ENCODE measurements at regions not wholly inside any gene's neighbourhood (a gene's known extent, or its start where the extent isn't known, plus 50 kb on each side); places are given as distances from the start of the nearest gene placed in this dataset.

DNA sequence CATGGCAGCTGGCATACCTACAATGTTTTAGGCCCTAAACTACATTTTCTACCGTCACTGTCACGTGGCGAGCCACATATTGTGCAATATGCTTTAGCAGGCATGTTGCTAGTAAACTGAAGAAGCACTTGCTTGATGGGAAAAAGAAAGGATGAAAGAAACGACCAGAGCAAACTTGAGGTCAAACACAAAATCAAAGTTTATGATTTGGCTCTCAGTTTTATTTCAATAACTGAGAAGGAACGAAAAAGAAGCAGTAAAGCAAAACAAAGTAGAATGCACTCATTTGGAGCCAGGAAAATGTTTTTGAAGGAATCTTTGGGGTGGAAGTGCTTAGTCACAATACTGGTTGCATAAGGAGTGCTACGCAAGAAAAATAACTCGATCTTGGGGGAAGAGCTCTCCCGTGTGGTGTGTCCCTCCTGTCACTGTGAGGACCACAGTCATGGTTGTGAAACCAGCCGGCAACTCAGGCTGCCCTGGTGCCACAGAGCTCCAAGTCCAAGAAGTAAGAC lies 349.8 kb downstream of the RBM43 start:
- Histone ChIP-seq H3K27ac (ENCODE audit: low read depth, low read length) (no peak overlapping the region), H3K36me3 (ENCODE audit: insufficient read depth, low read length) (no peaks in the 10 kb centered on the region), H3K4me3 (ENCODE audit: low read length in 2 of 2) (no peak overlapping the region), H3K9me3 (ENCODE audit: control insufficient read depth in 1 of 2, low read length in 2 of 2) (no peaks in the 10 kb centered on the region), H3K27me3 (ENCODE audit: insufficient read depth, low read length) (no peaks in the 10 kb centered on the region), H3K4me1 (ENCODE audit: insufficient read depth, low read length) (no peaks in the 10 kb centered on the region)
- DNase-seq = no peak
- Mint-ChIP-seq H3K9me3 (peaks cover 0 to 7% (median 0%) of the 10 kb centered on the region in 8 donors), H3K4me3 (no peak overlapping the region), H3K27ac (no peak overlapping the region), H3K27me3 (peaks cover 0 to 3% of the 10 kb centered on the region in 2 donors), H3K36me3 (no peaks in the 10 kb centered on the region), H3K4me1 (no peaks in the 10 kb centered on the region)
- ChIA-PET POLR2A (ENCODE audit: partially characterized antibody) (no interaction called here), CTCF (ENCODE audit: partially characterized antibody) (interaction anchor here (0.7 kb wide), 1 partner anchor 23 kb away, joined by 3 read pairs; no protein-coding TSS in a partner anchor)
- intact Hi-C loops (cut with micrococcal nuclease) = no loop called here

DNA sequence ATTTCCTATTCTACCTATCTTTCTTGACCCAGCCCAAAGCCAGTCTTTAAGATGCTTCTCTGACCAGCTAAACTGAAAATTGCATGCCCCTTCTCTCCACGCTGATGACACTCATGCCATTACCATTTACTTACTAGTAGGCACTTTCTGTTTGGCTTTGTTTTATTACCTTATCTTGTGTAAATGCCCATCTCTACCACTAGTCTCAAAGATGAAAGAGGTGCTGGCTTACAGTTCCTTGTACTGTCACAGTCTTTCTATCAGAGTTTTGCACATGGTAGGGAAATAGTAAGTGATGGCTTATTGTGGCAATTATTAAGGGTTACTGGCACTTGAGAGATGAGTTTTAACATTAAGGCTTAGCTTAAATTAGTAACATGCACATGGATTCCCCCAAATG lies 352.1 kb downstream of the RBM43 start:
- no peaks in the 10 kb centered on the region for H3K4me1 ChIP-seq (ENCODE audit: insufficient read depth, low read length)
- H3K36me3 Mint-ChIP-seq = no peaks in the 10 kb centered on the region
- H3K4me3 Mint-ChIP-seq = no peak overlapping the region
- H3K36me3 ChIP-seq (ENCODE audit: insufficient read depth, low read length) = no peaks in the 10 kb centered on the region
- POLR2A ChIA-PET (ENCODE audit: partially characterized antibody) = no interaction called here
- CTCF ChIA-PET (ENCODE audit: partially characterized antibody) = no interaction called here
- DNase-seq = no peak
- H3K9me3 Mint-ChIP-seq = peaks cover 0 to 7% (median under 1%) of the 10 kb centered on the region in 8 donors
- no peak overlapping the region for H3K27ac ChIP-seq (ENCODE audit: low read depth, low read length)
- H3K4me3 ChIP-seq (ENCODE audit: low read length in 2 of 2) = no peak overlapping the region
- H3K27ac Mint-ChIP-seq = no peak overlapping the region
- no peaks in the 10 kb centered on the region for H3K27me3 Mint-ChIP-seq
- H3K27me3 ChIP-seq (ENCODE audit: insufficient read depth, low read length) = no peaks in the 10 kb centered on the region
- intact Hi-C loops (cut with micrococcal nuclease) = no loop called here
- no peaks in the 10 kb centered on the region for H3K4me1 Mint-ChIP-seq
- no peaks in the 10 kb centered on the region for H3K9me3 ChIP-seq (ENCODE audit: control insufficient read depth in 1 of 2, low read length in 2 of 2)

DNA sequence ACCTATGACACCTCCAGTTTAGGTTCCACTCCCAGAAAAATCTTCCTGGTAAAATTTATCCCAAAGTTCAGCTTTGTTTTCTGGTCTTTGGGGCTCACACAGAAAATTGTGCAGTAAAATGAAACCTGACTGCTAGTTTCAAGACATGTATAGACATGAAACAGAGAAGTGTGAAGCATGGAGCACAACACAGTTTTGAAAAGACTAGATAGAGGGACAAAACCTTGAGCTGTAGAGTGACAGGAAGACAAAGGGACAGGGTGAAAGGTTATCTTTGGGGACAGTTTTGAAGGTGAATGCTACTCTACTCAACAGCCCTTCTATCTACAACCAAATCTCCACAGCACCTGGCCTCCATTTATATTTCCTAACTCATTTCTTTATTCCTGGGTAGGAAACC lies 352.6 kb downstream of the RBM43 start:
- peaks cover 0 to 7% (median under 1%) of the 10 kb centered on the region in 8 donors for H3K9me3 Mint-ChIP-seq
- H3K4me1 Mint-ChIP-seq = no peaks in the 10 kb centered on the region
- no peaks in the 10 kb centered on the region for H3K36me3 ChIP-seq (ENCODE audit: insufficient read depth, low read length)

DNA sequence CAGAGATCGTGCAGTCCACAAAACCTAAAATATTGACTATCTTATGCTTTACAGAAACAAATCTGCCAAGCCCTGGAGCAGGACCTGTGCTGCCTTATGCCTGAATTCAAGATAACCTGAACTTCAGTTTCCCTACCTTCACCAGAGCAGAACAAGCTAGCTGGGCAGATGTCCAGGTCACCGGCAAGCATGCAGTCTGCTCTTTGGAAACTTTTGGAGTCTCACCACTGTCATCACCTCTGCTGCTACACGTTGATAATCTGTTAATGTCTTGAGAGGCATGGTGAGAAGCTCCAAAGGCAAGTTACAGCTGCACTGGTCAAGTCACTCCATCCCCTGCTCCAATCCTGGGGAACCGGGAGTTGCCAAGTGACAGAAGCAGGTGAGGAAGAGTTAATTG lies 354.2 kb downstream of the RBM43 start:
- CTCF ChIA-PET (ENCODE audit: partially characterized antibody) = no interaction called here
- no peaks in the 10 kb centered on the region for H3K36me3 Mint-ChIP-seq

More for the DNA sequence above, 352.6 kb downstream of the RBM43 start:
- POLR2A ChIA-PET (ENCODE audit: partially characterized antibody) = no interaction called here
- H3K4me3 ChIP-seq (ENCODE audit: low read length in 2 of 2) = no peak overlapping the region
- intact Hi-C loops (cut with micrococcal nuclease) = no loop called here
- H3K9me3 ChIP-seq (ENCODE audit: control insufficient read depth in 1 of 2, low read length in 2 of 2) = no peaks in the 10 kb centered on the region
- Mint-ChIP-seq H3K27ac (no peak overlapping the region), H3K27me3 (no peaks in the 10 kb centered on the region), H3K36me3 (no peaks in the 10 kb centered on the region), H3K4me3 (no peak overlapping the region)
- no peaks in the 10 kb centered on the region for H3K27me3 ChIP-seq (ENCODE audit: insufficient read depth, low read length)
- H3K4me1 ChIP-seq (ENCODE audit: insufficient read depth, low read length) = no peaks in the 10 kb centered on the region
- CTCF ChIA-PET (ENCODE audit: partially characterized antibody) = no interaction called here
- no peak for DNase-seq
- H3K27ac ChIP-seq (ENCODE audit: low read depth, low read length) = no peak overlapping the region

DNA sequence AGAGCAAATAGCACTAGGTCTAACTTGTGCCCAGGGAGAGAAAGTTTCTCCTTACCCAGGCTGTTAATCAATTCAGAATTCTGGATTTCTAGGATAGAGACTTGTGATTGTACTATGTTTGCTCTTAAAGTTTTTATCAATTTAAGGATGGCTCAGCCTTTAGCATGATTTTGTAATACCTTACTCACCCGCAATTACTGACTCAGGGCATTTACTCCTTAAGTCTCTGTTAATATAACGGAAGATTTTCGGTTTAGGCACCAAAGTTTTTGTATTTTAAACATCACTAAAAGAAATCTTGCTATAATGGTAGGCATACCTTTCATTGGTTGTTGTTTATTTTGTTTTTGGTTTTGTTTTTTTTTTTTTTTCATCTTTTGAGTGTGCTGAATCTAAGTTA lies 358.2 kb downstream of the RBM43 start:
- intact Hi-C loops (cut with micrococcal nuclease) = no loop called here
- Mint-ChIP-seq H3K27me3 (no peaks in the 10 kb centered on the region), H3K4me3 (no peak overlapping the region), H3K9me3 (peaks cover 0 to 10% (median 4%) of the 10 kb centered on the region in 8 donors), H3K27ac (no peak overlapping the region), H3K36me3 (no peaks in the 10 kb centered on the region), H3K4me1 (no peaks in the 10 kb centered on the region)
- no peaks in the 10 kb centered on the region for H3K27me3 ChIP-seq (ENCODE audit: insufficient read depth, low read length)
- DNase-seq = no peak
- no peak overlapping the region for H3K4me3 ChIP-seq (ENCODE audit: low read length in 2 of 2)
- ChIA-PET CTCF (ENCODE audit: partially characterized antibody) (no interaction called here), POLR2A (ENCODE audit: partially characterized antibody) (no interaction called here)
- H3K9me3 ChIP-seq (ENCODE audit: control insufficient read depth in 1 of 2, low read length in 2 of 2) = no peaks in the 10 kb centered on the region
- no peak overlapping the region for H3K27ac ChIP-seq (ENCODE audit: low read depth, low read length)
- H3K4me1 ChIP-seq (ENCODE audit: insufficient read depth, low read length) = no peaks in the 10 kb centered on the region
- no peaks in the 10 kb centered on the region for H3K36me3 ChIP-seq (ENCODE audit: insufficient read depth, low read length)

More for the DNA sequence above, 354.2 kb downstream of the RBM43 start:
- DNase-seq = no peak
- no peak overlapping the region for H3K27ac ChIP-seq (ENCODE audit: low read depth, low read length)
- POLR2A ChIA-PET (ENCODE audit: partially characterized antibody) = no interaction called here
- Mint-ChIP-seq H3K4me1 (no peaks in the 10 kb centered on the region), H3K4me3 (no peak overlapping the region), H3K27ac (no peak overlapping the region), H3K27me3 (no peaks in the 10 kb centered on the region), H3K9me3 (peaks cover 0 to 7% (median under 1%) of the 10 kb centered on the region in 8 donors)
- H3K4me1 ChIP-seq (ENCODE audit: insufficient read depth, low read length) = no peaks in the 10 kb centered on the region
- H3K36me3 ChIP-seq (ENCODE audit: insufficient read depth, low read length) = no peaks in the 10 kb centered on the region
- intact Hi-C loops (cut with micrococcal nuclease) = no loop called here
- no peaks in the 10 kb centered on the region for H3K9me3 ChIP-seq (ENCODE audit: control insufficient read depth in 1 of 2, low read length in 2 of 2)
- H3K27me3 ChIP-seq (ENCODE audit: insufficient read depth, low read length) = no peaks in the 10 kb centered on the region
- H3K4me3 ChIP-seq (ENCODE audit: low read length in 2 of 2) = no peak overlapping the region

DNA sequence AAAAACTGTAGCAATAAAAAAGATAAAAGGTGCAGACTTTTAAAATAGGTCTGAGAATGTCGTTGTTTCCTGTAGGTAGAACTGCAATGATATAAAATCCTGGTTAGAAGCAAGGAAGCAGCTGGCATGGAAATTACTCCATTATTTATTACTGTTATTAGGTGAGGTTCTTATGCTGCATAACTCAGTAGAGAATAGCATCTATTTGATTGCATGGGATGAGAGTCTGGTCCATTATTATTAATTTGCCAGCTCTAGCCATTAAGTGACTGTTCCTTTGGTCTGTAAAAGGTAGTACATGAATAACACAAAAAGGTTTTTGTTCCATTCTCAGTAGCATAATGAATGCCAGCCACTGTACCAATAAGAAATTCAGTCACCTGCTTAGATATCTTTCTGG lies 358.6 kb downstream of the RBM43 start:
- H3K27ac ChIP-seq (ENCODE audit: low read depth, low read length) = no peak overlapping the region
- peaks cover 0 to 10% (median 4%) of the 10 kb centered on the region in 8 donors for H3K9me3 Mint-ChIP-seq
- no peaks in the 10 kb centered on the region for H3K4me1 ChIP-seq (ENCODE audit: insufficient read depth, low read length)
- H3K4me1 Mint-ChIP-seq = no peaks in the 10 kb centered on the region
- H3K36me3 Mint-ChIP-seq = no peaks in the 10 kb centered on the region
- POLR2A ChIA-PET (ENCODE audit: partially characterized antibody) = no interaction called here
- no peaks in the 10 kb centered on the region for H3K36me3 ChIP-seq (ENCODE audit: insufficient read depth, low read length)
- no peak overlapping the region for H3K27ac Mint-ChIP-seq
- DNase-seq = no peak
- H3K27me3 ChIP-seq (ENCODE audit: insufficient read depth, low read length) = no peaks in the 10 kb centered on the region
- no peak overlapping the region for H3K4me3 Mint-ChIP-seq
- CTCF ChIA-PET (ENCODE audit: partially characterized antibody) = no interaction called here
- no peak overlapping the region for H3K4me3 ChIP-seq (ENCODE audit: low read length in 2 of 2)
- intact Hi-C loops (cut with micrococcal nuclease) = no loop called here
- no peaks in the 10 kb centered on the region for H3K27me3 Mint-ChIP-seq
- H3K9me3 ChIP-seq (ENCODE audit: control insufficient read depth in 1 of 2, low read length in 2 of 2) = no peaks in the 10 kb centered on the region

DNA sequence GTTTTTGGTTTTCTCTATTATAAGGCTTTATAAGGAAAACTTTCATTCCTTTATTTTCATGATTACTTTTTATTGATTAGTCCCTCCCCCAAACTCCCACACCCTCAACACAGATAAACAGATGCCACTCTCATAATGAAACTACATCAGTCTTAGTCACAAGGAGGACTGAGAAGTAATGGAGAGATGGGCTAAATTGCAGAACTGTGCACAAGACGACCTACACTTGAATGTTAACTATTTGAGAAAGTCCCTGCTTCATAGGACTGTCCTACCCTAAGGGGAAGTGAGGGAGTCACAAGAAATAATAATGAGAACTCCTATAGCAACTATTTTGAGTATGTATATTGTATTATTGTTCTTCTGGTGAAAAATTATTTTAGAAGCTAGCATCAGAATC lies 360.8 kb downstream of the RBM43 start:
- CTCF ChIA-PET (ENCODE audit: partially characterized antibody) = no interaction called here
- no peaks in the 10 kb centered on the region for H3K9me3 ChIP-seq (ENCODE audit: control insufficient read depth in 1 of 2, low read length in 2 of 2)
- no peaks in the 10 kb centered on the region for H3K27me3 ChIP-seq (ENCODE audit: insufficient read depth, low read length)
- no peaks in the 10 kb centered on the region for H3K36me3 ChIP-seq (ENCODE audit: insufficient read depth, low read length)
- Mint-ChIP-seq H3K4me1 (no peaks in the 10 kb centered on the region), H3K4me3 (no peak overlapping the region), H3K9me3 (peaks cover 0 to 10% (median 4%) of the 10 kb centered on the region in 8 donors), H3K27ac (no peak overlapping the region), H3K36me3 (no peaks in the 10 kb centered on the region), H3K27me3 (no peaks in the 10 kb centered on the region)
- POLR2A ChIA-PET (ENCODE audit: partially characterized antibody) = no interaction called here
- intact Hi-C loops (cut with micrococcal nuclease) = no loop called here
- no peak overlapping the region for H3K27ac ChIP-seq (ENCODE audit: low read depth, low read length)
- no peak overlapping the region for H3K4me3 ChIP-seq (ENCODE audit: low read length in 2 of 2)
- no peaks in the 10 kb centered on the region for H3K4me1 ChIP-seq (ENCODE audit: insufficient read depth, low read length)
- DNase-seq = no peak

DNA sequence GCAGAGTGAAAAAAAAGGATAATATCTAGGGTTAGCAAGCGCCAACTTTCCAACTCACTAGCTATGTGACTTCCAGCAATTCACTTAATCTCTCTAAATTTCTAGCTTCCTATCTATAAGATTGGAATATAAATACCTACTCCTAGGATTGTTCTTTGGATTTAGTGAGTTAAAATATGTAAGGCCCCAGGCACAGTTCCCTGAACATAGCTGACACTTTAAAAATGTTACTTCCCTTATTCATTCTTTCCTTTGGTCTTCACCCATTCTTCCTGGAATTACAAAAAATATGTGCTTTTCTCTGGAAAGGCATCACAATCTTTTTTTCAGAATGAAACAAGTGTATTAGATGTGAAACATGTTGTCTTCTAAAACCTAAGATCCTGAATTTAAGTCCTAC lies 365.7 kb downstream of the RBM43 start:
- no peak overlapping the region for H3K4me3 Mint-ChIP-seq
- H3K27me3 Mint-ChIP-seq = no peaks in the 10 kb centered on the region
- ChIA-PET CTCF (ENCODE audit: partially characterized antibody) (no interaction called here), POLR2A (ENCODE audit: partially characterized antibody) (no interaction called here)
- DNase-seq = no peak
- H3K4me1 Mint-ChIP-seq = no peaks in the 10 kb centered on the region
- Histone ChIP-seq H3K9me3 (ENCODE audit: control insufficient read depth in 1 of 2, low read length in 2 of 2) (no peaks in the 10 kb centered on the region), H3K4me1 (ENCODE audit: insufficient read depth, low read length) (no peaks in the 10 kb centered on the region), H3K36me3 (ENCODE audit: insufficient read depth, low read length) (no peaks in the 10 kb centered on the region), H3K27ac (ENCODE audit: low read depth, low read length) (no peak overlapping the region), H3K4me3 (ENCODE audit: low read length in 2 of 2) (no peak overlapping the region), H3K27me3 (ENCODE audit: insufficient read depth, low read length) (no peaks in the 10 kb centered on the region)
- no peak overlapping the region for H3K27ac Mint-ChIP-seq
- H3K36me3 Mint-ChIP-seq = no peaks in the 10 kb centered on the region
- intact Hi-C loops (cut with micrococcal nuclease) = no loop called here
- H3K9me3 Mint-ChIP-seq = peaks cover 0 to 8% (median 3%) of the 10 kb centered on the region in 8 donors

All from CD4-positive, alpha-beta memory T cell (primary cell).